Upper lobe of left lung (tissue), 4 donors: ENCODE measurements at regions not wholly inside any gene's neighbourhood (a gene's known extent, or its start where the extent isn't known, plus 50 kb on each side); places are given as distances from the start of the nearest gene placed in this dataset.

ENCODE experiments used
- POLR2A ChIP-seq, 4 donors: fragments of 450-650 bp; IDR thresholded peaks; one replicate each; pipeline ENCODE4 v1.5.1; 2016 to 2017; ENCODE audit warnings: antibody characterized with exemption in 4 of 4, mild to moderate bottlenecking in 2 of 4
- TF ChIP-seq, protein P1 (sequence below), 6 experiments: fragments of 450-650 bp in 4 of 6; fragments of 200-600 bp in 2 of 6; sonication (generic) in 2 of 6; IDR thresholded peaks; one replicate each; pipeline ENCODE4 v1.5.1; 2016 to 2019; ENCODE audit warnings: antibody characterized with exemption in 6 of 6

DNA sequence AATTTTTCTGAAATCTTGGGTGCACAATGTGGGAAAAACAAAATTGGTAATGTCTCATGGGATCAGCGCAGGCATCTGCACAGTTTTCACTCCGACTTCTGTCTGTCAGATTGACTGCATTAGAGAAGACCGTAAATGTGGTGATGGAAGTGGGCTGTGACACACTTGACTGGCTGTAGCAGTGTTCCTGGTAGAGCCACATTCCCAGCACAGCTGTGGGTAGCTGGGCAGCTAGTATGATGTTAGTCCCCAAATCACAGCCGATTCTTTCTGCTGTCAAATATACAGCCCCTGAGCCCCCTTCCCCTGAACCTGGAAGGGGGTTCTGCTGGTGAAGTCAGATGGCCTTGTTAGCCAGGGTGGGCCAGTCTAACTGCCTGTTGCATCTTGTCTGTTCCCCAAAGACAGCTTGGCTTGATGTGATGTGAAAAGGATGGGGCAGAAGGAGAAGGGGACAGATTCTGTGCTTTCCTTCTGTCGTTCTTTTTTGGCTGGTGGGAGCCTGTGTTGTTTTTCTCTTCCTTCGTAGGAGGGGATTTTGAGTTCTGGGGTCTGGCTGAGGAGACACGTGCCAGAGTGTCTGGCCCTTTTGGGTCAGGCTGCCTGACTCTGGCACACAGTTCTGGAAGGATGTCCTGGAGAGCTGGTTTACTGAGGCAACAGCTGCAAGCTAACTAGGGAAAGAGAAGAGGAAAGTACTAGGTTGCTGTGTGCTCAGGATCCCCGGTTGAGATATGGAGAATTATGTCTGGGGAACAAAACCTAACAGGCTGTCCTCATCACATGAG is 66.4 kb upstream of the SPRY4 start:
- TF ChIP-seq, protein P1, sequence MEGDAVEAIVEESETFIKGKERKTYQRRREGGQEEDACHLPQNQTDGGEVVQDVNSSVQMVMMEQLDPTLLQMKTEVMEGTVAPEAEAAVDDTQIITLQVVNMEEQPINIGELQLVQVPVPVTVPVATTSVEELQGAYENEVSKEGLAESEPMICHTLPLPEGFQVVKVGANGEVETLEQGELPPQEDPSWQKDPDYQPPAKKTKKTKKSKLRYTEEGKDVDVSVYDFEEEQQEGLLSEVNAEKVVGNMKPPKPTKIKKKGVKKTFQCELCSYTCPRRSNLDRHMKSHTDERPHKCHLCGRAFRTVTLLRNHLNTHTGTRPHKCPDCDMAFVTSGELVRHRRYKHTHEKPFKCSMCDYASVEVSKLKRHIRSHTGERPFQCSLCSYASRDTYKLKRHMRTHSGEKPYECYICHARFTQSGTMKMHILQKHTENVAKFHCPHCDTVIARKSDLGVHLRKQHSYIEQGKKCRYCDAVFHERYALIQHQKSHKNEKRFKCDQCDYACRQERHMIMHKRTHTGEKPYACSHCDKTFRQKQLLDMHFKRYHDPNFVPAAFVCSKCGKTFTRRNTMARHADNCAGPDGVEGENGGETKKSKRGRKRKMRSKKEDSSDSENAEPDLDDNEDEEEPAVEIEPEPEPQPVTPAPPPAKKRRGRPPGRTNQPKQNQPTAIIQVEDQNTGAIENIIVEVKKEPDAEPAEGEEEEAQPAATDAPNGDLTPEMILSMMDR (IDR thresholded peaks at IDR 0.05), result no peak
- no peak for TF ChIP-seq POLR2A (IDR thresholded peaks at IDR 0.05)
